Muscle layer of duodenum (tissue), 2 donors: ENCODE measurements at regions not wholly inside any gene's neighbourhood (a gene's known extent, or its start where the extent isn't known, plus 50 kb on each side); places are given as distances from the start of the nearest gene placed in this dataset.
"Not testable (repeated sequence)": the region's sequence is repeated elsewhere in the genome, so short reads cannot be mapped to it uniquely, and the experiment has no call there.

Source experiments
- H3K27ac ChIP-seq: one replicate; pipeline ENCODE4 v1.7.0; 2013; ENCODE audit warnings: mild to moderate bottlenecking, low read length
- H3K27me3 ChIP-seq: one replicate; pipeline ENCODE4 v1.7.0; 2013; ENCODE audit warnings: low read depth, mild to moderate bottlenecking, control low read depth, low read length
- H3K36me3 ChIP-seq, 2 donors: one replicate each; pipeline ENCODE4 v1.7.0; 2013; ENCODE audit warnings: low read length in 2 of 2, control low read depth in 1 of 2, mild to moderate bottlenecking in 1 of 2; ENCODE audit not compliant: insufficient read depth in 2 of 2, control insufficient read depth in 1 of 2
- H3K4me1 ChIP-seq, 2 donors: one replicate each; pipeline ENCODE4 v1.7.0; 2013; ENCODE audit warnings: low read length in 2 of 2, mild to moderate bottlenecking in 2 of 2, control low read depth in 1 of 2, moderate library complexity in 1 of 2; ENCODE audit not compliant: insufficient read depth in 2 of 2, control insufficient read depth in 1 of 2
- H3K4me3 ChIP-seq, 2 donors: one replicate each; pipeline ENCODE4 v1.7.0; 2013; ENCODE audit warnings: low read length in 2 of 2, low read depth in 1 of 2, mild to moderate bottlenecking in 1 of 2
- H3K9me3 ChIP-seq, 2 donors: one replicate each; pipeline ENCODE4 v1.7.0; 2013; ENCODE audit warnings: low read length in 2 of 2, control low read depth in 1 of 2, mild to moderate bottlenecking in 1 of 2; ENCODE audit not compliant: control insufficient read depth in 1 of 2
- donor health status: healthy.

DNA sequence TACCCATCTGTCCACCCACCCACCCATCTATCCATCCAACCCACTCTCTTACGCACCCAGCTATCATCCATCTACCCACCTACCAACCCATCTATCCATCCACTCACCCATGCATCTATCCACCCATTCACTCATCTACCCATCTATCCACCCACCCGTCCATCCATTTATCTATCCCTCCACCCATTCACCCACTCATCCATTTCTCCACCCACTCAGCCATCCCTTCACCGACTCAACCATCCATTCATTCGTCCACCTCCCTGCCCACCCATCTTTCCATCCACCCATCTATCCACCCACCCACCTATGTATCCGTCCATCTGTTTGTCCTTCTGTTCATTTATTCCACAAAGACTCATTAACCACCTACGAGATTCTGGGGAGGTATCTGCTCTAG, 103.3 kb downstream of the DEFB131A start:
- H3K27ac ChIP-seq, H3K4me1 ChIP-seq, H3K27me3 ChIP-seq, H3K4me3 ChIP-seq, H3K36me3 ChIP-seq, H3K9me3 ChIP-seq: not testable (repeated sequence)

DNA sequence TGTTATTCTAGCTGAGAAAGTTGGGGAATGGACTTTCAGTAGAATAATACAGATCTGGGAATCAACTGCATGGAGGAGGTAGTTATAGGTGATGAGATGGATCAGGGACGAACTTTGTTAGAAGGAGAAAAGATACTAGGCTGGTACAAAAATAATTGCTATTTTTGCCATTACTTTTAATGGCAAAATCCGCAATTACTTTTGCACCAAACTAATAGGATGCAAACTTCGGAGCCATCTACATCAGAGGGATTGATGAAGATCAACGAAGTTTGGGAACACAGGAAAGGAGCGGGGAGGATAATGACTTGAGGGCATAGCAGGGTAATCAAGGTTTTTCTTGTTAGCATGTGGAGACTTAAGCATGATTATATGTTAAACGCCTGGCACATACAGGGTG, 111.9 kb downstream of the DEFB131A start:
- not testable (repeated sequence) for H3K4me3 ChIP-seq, H3K27ac ChIP-seq, H3K36me3 ChIP-seq

DNA sequence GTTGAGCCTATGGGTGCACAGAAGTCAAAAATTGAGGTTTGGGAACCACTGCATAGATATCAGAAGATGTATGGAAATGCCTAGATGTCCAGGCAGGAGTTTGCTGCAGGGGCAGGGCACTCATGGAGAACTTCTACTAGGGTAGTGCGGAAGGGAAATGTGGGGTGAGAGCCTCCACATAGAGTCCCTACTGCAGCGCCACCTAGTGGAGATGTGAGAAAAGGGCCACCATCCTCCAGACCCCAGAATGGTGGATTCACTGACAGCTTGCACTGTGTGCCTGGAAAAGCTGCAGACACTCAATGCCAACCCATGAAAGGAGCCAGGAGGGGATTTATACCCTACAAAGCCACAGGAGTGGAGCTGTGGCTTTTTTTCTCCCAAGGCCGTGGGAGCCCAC, 133.7 kb downstream of the DEFB131A start:
- H3K27me3 ChIP-seq, H3K4me3 ChIP-seq, H3K27ac ChIP-seq, H3K4me1 ChIP-seq, H3K36me3 ChIP-seq: not testable (repeated sequence)
- peaks cover 0 to 30% of the 10 kb centered on the region in 2 donors for H3K9me3 ChIP-seq

More for the DNA sequence above, 111.9 kb downstream of the DEFB131A start:
- H3K27me3 ChIP-seq, H3K4me1 ChIP-seq, H3K9me3 ChIP-seq: not testable (repeated sequence)

DNA sequence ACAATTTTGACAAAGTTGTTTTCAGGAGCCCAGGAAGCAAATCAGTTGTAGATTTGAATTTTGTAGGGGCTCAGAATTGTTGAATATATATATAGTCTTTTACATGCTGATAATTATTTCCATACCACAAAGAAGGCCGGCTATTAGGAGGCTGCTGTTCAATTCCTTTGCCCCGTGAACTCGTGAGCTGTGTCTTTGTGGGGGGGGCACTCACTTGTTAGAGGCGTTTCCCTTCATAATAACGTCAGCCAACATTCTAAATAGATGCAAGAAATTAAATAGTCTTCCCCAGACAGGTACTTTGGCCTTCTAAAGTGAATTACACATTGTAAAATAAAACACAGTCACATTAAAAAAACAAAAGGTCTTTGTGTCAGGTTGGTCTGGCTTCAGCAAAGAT, 138.7 kb downstream of the DEFB131A start:
- not testable (repeated sequence) for H3K27ac ChIP-seq, H3K4me3 ChIP-seq, H3K36me3 ChIP-seq, H3K4me1 ChIP-seq, H3K27me3 ChIP-seq
- H3K9me3 ChIP-seq = peaks cover 0 to 17% of the 10 kb centered on the region in 2 donors

DNA sequence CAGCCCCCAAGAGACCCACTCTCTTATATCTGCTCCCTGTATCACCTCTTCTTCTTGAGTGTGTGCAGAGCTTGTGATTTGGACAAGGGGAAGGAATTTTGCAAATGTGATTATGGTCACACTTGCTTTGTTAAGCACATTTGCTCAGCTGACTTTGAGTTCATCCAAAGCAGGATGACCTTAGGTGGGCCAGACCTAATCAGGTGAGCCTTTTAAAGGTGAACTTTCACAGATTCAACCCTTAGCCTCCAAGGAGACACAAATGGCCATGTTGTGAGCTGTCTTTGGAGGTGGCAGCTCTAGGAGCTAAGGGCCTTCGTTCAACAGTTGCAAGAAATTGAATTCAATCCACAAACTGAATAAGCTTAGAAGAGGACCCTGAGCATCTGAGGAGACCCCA, 147.8 kb downstream of the DEFB131A start:
- Histone ChIP-seq H3K27me3 (no peaks in the 10 kb centered on the region), H3K4me1 (no peaks in the 10 kb centered on the region), H3K36me3 (no peaks in the 10 kb centered on the region), H3K27ac (no peak overlapping the region), H3K9me3 (peaks cover 0 to 2% of the 10 kb centered on the region in 2 donors), H3K4me3 (no peak overlapping the region)

DNA sequence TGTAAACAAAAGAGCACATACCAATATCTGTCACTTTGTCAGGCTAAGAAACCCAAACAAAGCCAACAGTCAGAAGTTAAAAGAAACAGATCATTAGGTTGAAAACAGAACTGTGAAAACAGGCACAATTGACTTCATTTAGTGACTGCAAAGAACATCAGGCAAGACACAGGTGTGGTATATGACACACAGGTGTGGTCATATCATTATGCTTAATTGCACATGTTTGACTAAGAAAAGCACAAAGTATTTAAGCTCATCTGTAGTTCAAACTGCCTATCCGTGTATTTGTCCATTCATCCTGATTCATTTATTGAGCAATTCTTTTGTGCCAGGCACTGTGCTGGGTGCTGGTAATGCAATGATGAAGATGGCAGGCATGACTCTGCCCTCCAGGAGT, 150.7 kb downstream of the DEFB131A start:
- Histone ChIP-seq H3K4me3 (no peak overlapping the region), H3K9me3 (peaks cover 0 to 2% of the 10 kb centered on the region in 2 donors), H3K4me1 (no peaks in the 10 kb centered on the region), H3K36me3 (no peaks in the 10 kb centered on the region), H3K27me3 (no peaks in the 10 kb centered on the region), H3K27ac (no peak overlapping the region)

DNA sequence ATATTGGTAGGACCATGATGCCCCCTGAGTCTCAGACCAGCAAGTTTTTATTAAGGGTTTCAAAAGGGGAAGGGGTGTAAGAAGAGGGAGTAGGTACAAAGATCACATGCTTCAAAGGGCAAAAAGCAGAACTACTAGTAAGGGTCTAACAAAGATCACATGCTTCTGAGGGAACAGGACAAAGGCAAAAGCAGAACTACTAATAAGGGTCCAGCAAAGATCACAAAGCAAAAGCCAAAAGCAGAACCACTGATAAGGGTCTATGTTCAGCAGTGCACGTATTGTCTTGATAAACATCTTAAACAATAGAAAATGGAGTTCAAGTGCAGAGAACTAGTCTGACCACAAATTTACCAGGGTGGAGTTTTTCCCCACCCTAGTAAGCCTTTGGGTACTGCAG, 151.3 kb downstream of the DEFB131A start:
- H3K36me3 ChIP-seq, H3K4me3 ChIP-seq, H3K27ac ChIP-seq, H3K27me3 ChIP-seq, H3K9me3 ChIP-seq, H3K4me1 ChIP-seq: not testable (repeated sequence)

DNA sequence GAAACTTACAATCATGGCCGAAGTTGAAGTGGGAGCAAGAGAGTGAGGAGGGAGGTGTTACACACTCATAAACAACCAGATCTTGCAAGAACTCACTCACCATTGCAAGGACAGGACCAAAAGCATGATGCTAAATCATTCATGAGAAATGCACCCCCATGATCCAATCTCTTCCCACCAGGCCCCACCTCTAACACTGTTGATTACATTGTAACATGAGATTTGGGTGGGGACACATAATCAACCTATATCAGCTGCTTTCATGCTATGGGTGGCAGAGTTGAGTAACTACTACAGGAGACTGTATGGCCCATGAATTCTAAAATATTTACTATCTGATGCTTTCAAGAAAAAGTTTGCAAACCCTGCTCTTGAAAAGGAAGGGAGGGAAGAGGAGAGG, 155.1 kb downstream of the DEFB131A start:
- no peaks in the 10 kb centered on the region for H3K9me3 ChIP-seq
- H3K4me1 ChIP-seq = no peaks in the 10 kb centered on the region
- H3K4me3 ChIP-seq = no peak overlapping the region
- H3K27me3 ChIP-seq = no peaks in the 10 kb centered on the region
- no peaks in the 10 kb centered on the region for H3K36me3 ChIP-seq
- H3K27ac ChIP-seq = no peak overlapping the region

DNA sequence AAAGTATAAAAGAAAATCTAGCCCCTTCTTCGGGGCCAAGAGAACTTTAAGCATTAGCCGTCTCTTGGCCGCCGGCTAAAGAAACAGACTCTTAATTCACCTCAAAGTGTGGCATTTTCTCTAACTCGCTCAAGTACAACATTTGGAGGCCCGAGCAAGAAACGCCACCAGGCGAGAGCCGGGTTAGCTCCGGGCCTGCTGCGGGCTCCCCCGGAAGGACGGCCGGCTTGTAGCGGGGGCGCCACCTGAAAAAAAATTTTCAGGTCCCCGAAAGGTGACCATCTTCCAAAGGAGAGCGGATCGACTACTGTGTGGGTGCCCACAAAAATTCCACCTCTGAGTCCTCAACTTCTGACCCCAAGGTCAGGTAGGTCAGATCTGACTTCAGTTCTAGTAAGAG, 156.0 kb downstream of the DEFB131A start:
- Histone ChIP-seq H3K27ac (no peak overlapping the region), H3K9me3 (no peaks in the 10 kb centered on the region), H3K4me3 (no peak overlapping the region), H3K27me3 (no peaks in the 10 kb centered on the region), H3K36me3 (no peaks in the 10 kb centered on the region), H3K4me1 (no peaks in the 10 kb centered on the region)

DNA sequence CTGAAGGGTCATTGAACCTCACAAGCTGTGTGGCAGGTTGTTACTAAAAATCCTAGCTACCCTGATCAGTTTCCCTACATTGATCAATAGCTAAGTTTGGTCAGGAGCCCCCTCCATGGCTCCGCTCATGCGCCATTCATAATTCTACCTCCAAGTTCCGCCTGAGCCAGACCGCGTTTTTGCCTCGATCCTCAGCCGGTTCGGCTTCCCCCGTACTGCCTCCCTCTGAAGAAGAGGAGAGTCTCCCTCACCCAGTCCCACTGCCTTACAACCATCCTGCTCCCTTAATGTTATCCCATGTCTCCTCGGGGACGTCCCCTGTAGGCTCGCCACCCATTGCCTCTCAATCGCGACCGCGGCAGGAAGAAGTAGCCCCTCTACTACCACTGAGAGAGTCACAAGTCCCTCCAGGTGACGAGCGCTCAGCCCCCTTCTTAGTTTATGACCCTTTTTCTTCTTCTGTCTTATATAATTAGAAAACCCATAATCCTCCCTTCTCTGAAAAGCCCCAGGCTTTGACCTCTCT, 158.2 kb downstream of the DEFB131A start:
- H3K9me3 ChIP-seq = no peaks in the 10 kb centered on the region
- no peak overlapping the region for H3K27ac ChIP-seq
- H3K4me1 ChIP-seq = no peaks in the 10 kb centered on the region
- H3K36me3 ChIP-seq = no peaks in the 10 kb centered on the region
- no peaks in the 10 kb centered on the region for H3K27me3 ChIP-seq
- H3K4me3 ChIP-seq = no peak overlapping the region

DNA sequence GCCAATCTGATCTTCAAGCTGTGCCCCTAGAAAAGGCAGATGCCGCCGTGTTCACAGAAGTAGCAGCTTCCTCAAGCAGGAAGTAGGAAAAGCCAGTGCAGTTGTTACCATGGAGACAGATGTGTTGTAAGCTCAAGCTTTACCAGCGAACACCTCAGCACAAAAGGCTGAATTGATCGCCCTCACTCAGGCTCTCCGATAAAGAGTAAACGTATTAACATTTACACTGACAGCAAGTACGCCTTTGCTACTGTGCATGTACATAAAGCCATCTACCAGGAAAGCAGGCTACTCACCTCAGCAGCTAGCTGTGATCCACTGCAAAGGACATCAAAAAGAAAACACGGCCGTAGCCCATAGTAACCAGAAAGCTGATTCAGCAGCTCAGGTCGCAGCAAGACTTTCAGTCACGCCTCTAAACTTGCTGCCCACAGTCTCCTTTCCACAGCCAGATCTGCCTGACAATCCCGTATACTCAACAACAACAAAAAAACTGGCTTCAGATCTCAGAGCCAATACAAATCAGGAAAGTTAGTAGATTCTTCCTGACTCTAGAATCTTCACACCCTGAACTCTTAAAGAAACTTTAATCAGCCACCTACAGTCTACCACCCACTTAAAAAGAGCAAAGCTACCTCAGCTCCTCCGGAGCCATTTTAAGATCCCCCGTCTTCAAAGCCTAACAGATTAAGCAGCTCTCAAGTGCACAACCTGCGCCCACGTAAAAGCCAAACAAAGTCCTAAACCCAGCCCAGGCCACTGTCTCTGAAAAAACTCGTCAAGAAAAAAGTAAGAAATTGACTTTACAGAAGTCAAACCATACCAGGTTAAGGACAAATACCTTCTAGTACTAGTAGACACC, 160.0 kb downstream of the DEFB131A start:
- H3K9me3 ChIP-seq, H3K4me1 ChIP-seq, H3K27me3 ChIP-seq, H3K36me3 ChIP-seq, H3K27ac ChIP-seq: not testable (repeated sequence)
- H3K4me3 ChIP-seq = peak overlapping the region; percentile 7 to 38

DNA sequence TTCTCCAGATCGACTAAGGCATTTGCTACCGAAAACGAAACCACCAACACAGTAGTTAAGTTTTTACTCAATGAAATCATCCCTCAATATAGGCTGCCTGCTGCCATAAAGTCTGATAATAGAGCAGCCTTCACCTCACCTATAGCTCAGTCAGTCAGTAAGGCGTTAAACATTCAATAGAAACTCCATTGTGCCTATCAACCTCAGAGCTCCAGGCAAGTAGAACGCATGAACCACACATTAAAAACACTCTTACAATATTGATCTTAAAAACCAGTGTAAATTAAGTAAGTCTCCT, 160.6 kb downstream of the DEFB131A start:
- H3K4me1 ChIP-seq, H3K4me3 ChIP-seq, H3K27me3 ChIP-seq, H3K36me3 ChIP-seq, H3K9me3 ChIP-seq, H3K27ac ChIP-seq: not testable (repeated sequence)
